HEK293T (cell line): ENCODE measurements at regions not wholly inside any gene's neighbourhood (a gene's known extent, or its start where the extent isn't known, plus 50 kb on each side); places are given as distances from the start of the nearest gene placed in this dataset.

Experiments
- CTCF ChIA-PET: fragments of 350-600 bp; formaldehyde crosslinking; extraction: SDS; loops from one replicate; lab custom pipeline; 2021; ENCODE audit warnings: antibody characterized with exemption, inconsistent platforms; lab: Yijun Ruan, JAX
- POLR2A ChIA-PET: fragments of 350-600 bp; formaldehyde crosslinking; extraction: SDS; loops from one replicate; lab custom pipeline; 2020; ENCODE audit warnings: antibody characterized with exemption, inconsistent platforms; lab: Yijun Ruan, JAX
- DNase-seq: peaks from one replicate; pipeline ENCODE4 v3.0.0; 2012; ENCODE audit warnings: mixed read lengths; ENCODE audit errors: extremely low spot score
- ARNT ChIP-seq: fragments of 450-650 bp; IDR thresholded peaks from 2 replicates; pipeline ENCODE4 v1.6.1; 2017; ENCODE audit warnings: mild to moderate bottlenecking
- BHLHE40 ChIP-seq: fragments of 450-650 bp; IDR thresholded peaks from 2 replicates; pipeline ENCODE4 v1.6.1; 2016; ENCODE audit warnings: mild to moderate bottlenecking, moderate library complexity, borderline replicate concordance
- CTBP1 ChIP-seq: fragments of 450-650 bp; IDR thresholded peaks from 2 replicates; pipeline ENCODE4 v1.6.1; 2016; ENCODE audit warnings: borderline replicate concordance
- ELF4 ChIP-seq: fragments of 450-650 bp; IDR thresholded peaks from 2 replicates; pipeline ENCODE4 v1.6.1; 2017; ENCODE audit warnings: antibody characterized with exemption
- FOXA1 ChIP-seq: fragments of 450-650 bp; IDR thresholded peaks from 2 replicates; pipeline ENCODE4 v1.6.1; 2016; ENCODE audit warnings: mild to moderate bottlenecking
- FOXK2 ChIP-seq: fragments of 450-650 bp; IDR thresholded peaks from 2 replicates; pipeline ENCODE4 v1.6.1; 2016; ENCODE audit warnings: mild to moderate bottlenecking
- FOXM1 ChIP-seq: fragments of 450-650 bp; IDR thresholded peaks from 2 replicates; pipeline ENCODE4 v1.6.1; 2017; ENCODE audit warnings: mild to moderate bottlenecking, borderline replicate concordance
- HDGF ChIP-seq: fragments of 450-650 bp; IDR thresholded peaks from 2 replicates; pipeline ENCODE4 v1.6.1; 2017; ENCODE audit warnings: antibody characterized with exemption, borderline replicate concordance
- L3MBTL2 ChIP-seq: fragments of 450-650 bp; conservative IDR thresholded peaks from 2 replicates; pipeline ENCODE4 v1.6.1; 2016; ENCODE audit warnings: mild to moderate bottlenecking
- LEF1 ChIP-seq: fragments of 450-650 bp; IDR thresholded peaks from 2 replicates; pipeline ENCODE4 v1.6.1; 2017; ENCODE audit warnings: mild to moderate bottlenecking, borderline replicate concordance
- NFRKB ChIP-seq: fragments of 450-650 bp; IDR thresholded peaks from 2 replicates; pipeline ENCODE4 v1.6.1; 2016; ENCODE audit warnings: mild to moderate bottlenecking, moderate library complexity
- PKNOX1 ChIP-seq: fragments of 450-650 bp; IDR thresholded peaks from 2 replicates; pipeline ENCODE4 v1.6.1; 2016
- SP1 ChIP-seq: fragments of 450-650 bp; IDR thresholded peaks from 2 replicates; pipeline ENCODE4 v1.6.1; 2017
- SUZ12 ChIP-seq: fragments of 450-650 bp; IDR thresholded peaks from 2 replicates; pipeline ENCODE4 v1.6.1; 2016; ENCODE audit warnings: mild to moderate bottlenecking
- TARDBP ChIP-seq: fragments of 450-650 bp; IDR thresholded peaks from 2 replicates; pipeline ENCODE4 v1.6.1; 2016
- ZNF384 ChIP-seq: fragments of 450-650 bp; IDR thresholded peaks from 2 replicates; pipeline ENCODE4 v1.6.1; 2016

- TF ChIP-seq CTBP1 = no peak
- TF ChIP-seq NFRKB = no peak
- no peak for TF ChIP-seq HDGF
- no peak for TF ChIP-seq FOXA1
- TF ChIP-seq ZNF384 = no peak
- no peak for TF ChIP-seq ARNT
- TF ChIP-seq L3MBTL2 = no peak
- no peak for TF ChIP-seq LEF1
- TF ChIP-seq SP1 = no peak
- TF ChIP-seq TARDBP = no peak
- no peak for TF ChIP-seq PKNOX1
- TF ChIP-seq SUZ12 = no peak
- TF ChIP-seq FOXK2 = no peak
- TF ChIP-seq BHLHE40 = no peak
- TF ChIP-seq ELF4 = no peak
- TF ChIP-seq FOXM1 = no peak
- POLR2A ChIA-PET = no interaction called here
- CTCF ChIA-PET = no interaction called here
- no peak for DNase-seq
Observed at GRCh38 chr5:61268871-61269270, 63.2 kb upstream of the ZSWIM6 start.

GRCh38 chr5:61270510-61271165 lies 61.4 kb upstream of the ZSWIM6 start:
- POLR2A ChIA-PET = no interaction called here
- TF ChIP-seq FOXM1 = no peak
- TF ChIP-seq CTBP1 = no peak
- TF ChIP-seq NFRKB = no peak
- TF ChIP-seq TARDBP = no peak
- no peak for TF ChIP-seq ZNF384
- no peak for TF ChIP-seq PKNOX1
- TF ChIP-seq BHLHE40 = no peak
- TF ChIP-seq ARNT = no peak
- CTCF ChIA-PET = no interaction called here
- no peak for DNase-seq

- no peak for DNase-seq
- ChIA-PET POLR2A (no interaction called here), CTCF (interaction anchor here (0.6 kb wide), 1 partner anchor 17 kb away, joined by 6 read pairs; no protein-coding TSS in a partner anchor)
- TF ChIP-seq HDGF (no peak), TARDBP (no peak), SP1 (no peak), ARNT (no peak), FOXA1 (no peak), CTBP1 (no peak), L3MBTL2 (no peak), BHLHE40 (no peak), LEF1 (no peak), ZNF384 (no peak)
Observed at GRCh38 chr5:61272688-61273087, 59.4 kb upstream of the ZSWIM6 start.

GRCh38 chr5:61273279-61273975 lies 58.6 kb upstream of the ZSWIM6 start:
- ChIA-PET CTCF (no interaction called here), POLR2A (no interaction called here)
- TF ChIP-seq PKNOX1 (no peak), L3MBTL2 (no peak), FOXA1 (no peak), ZNF384 (no peak), ARNT (no peak)
- DNase-seq = no peak

- ChIA-PET CTCF (no interaction called here), POLR2A (no interaction called here)
- TF ChIP-seq NFRKB = no peak
- no peak for TF ChIP-seq ZNF384
- no peak for TF ChIP-seq CTBP1
- no peak for TF ChIP-seq SP1
- no peak for TF ChIP-seq FOXM1
- no peak for TF ChIP-seq L3MBTL2
- TF ChIP-seq BHLHE40 = no peak
- DNase-seq = no peak
Observed at GRCh38 chr5:61274511-61274911, 57.5 kb upstream of the ZSWIM6 start.

- CTCF ChIA-PET = interaction anchor here (0.6 kb wide), 2 partner anchors 10 to 15 kb away, joined by 3 read pairs; no protein-coding TSS in a partner anchor
- no peak for DNase-seq
- TF ChIP-seq L3MBTL2 (no peak), FOXM1 (no peak), ZNF384 (no peak), ELF4 (no peak), HDGF (no peak), NFRKB (no peak), SP1 (no peak), CTBP1 (no peak), SUZ12 (no peak), PKNOX1 (no peak), ARNT (no peak), FOXA1 (no peak), FOXK2 (no peak), TARDBP (no peak)
- POLR2A ChIA-PET = no interaction called here
Observed at GRCh38 chr5:61275841-61276240, 56.2 kb upstream of the ZSWIM6 start.
